HFFc6 (cell line): ENCODE measurements at regions not wholly inside any gene's neighbourhood (a gene's known extent, or its start where the extent isn't known, plus 50 kb on each side); places are given as distances from the start of the nearest gene placed in this dataset.

Experiments used
- DNase-seq: peaks from one replicate; pipeline ENCODE4 v3.0.0-alpha.2; 2018
- H3K27ac Mint-ChIP-seq: 2 replicates; pipeline ENCODE4 v1.8.0; 2020; ENCODE audit warnings: mild to moderate bottlenecking, mixed read lengths
- H3K27me3 Mint-ChIP-seq: 2 replicates; pipeline ENCODE4 v1.8.0; 2021; ENCODE audit warnings: mild to moderate bottlenecking, moderate library complexity, mixed read lengths; ENCODE audit not compliant: insufficient read depth
- H3K36me3 Mint-ChIP-seq: 2 replicates; pipeline ENCODE4 v1.8.0; 2021; ENCODE audit warnings: low read depth, mixed read lengths
- H3K4me1 Mint-ChIP-seq: 2 replicates; pipeline ENCODE4 v1.8.0; 2020; ENCODE audit warnings: low read depth, mixed read lengths
- H3K4me3 Mint-ChIP-seq: 2 replicates; pipeline ENCODE4 v1.8.0; 2020; ENCODE audit warnings: mild to moderate bottlenecking, moderate library complexity, mixed read lengths
- H3K9me3 Mint-ChIP-seq: 2 replicates; pipeline ENCODE4 v1.8.0; 2020; ENCODE audit warnings: mild to moderate bottlenecking, mixed read lengths
- CTCF ChIP-seq: fragments of 200-600 bp; sonication (generic); IDR thresholded peaks from 2 replicates; pipeline ENCODE4 v1.5.0; 2021; ENCODE audit warnings: antibody characterized with exemption, mild to moderate bottlenecking

DNA sequence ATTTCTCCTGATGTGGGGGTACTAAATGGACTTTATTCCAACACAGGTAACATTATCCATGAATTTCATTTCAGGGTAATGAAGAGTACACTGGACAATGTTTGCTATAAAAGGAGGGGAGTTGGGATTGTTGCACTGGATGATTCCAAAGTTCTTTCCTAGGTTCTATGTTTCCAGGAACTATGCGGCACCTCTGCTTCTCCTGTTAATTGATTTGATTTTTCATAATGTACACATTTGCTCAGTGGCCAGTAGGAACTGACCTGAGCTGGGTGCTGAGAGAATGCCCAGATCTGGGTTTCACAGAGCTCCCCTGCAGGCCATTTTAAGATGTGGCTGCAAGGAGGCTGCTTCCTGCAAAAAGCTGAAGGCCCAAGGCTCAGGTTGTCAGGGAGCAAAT is 171.7 kb downstream of the KLF13 start:
- no peak overlapping the region for H3K27ac Mint-ChIP-seq
- no peaks in the 10 kb centered on the region; the same call in 1 of the 2 replicates for H3K9me3 Mint-ChIP-seq
- H3K4me3 Mint-ChIP-seq, result no peak overlapping the region
- peaks cover 16% of the 10 kb centered on the region for H3K4me1 Mint-ChIP-seq
- H3K27me3 Mint-ChIP-seq, result peaks cover 31% of the 10 kb centered on the region
- no peaks in the 10 kb centered on the region for H3K36me3 Mint-ChIP-seq
- peak; percentile 5 for DNase-seq
- TF ChIP-seq CTCF, result no peak; the same call in 1 of the 2 replicates

DNA sequence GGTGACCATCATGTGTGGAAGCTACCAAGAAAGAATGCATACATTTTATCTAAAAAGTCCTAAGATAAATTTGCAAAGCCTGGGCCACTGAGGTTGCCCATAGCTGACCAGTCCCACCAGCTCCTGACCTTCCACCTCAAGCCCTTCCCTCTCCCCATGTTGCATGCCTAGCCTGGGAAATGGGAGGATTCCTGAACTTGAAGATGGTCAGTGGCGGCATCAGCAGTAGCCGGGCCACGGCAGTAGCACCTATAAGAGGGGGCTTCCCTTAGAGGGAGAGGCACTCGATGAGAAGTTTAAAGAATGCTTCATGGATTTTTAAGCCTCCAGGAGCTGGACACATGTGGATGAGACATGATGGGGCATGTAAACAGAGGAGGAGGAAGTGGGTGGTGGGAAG is 172.1 kb downstream of the KLF13 start:
- Mint-ChIP-seq H3K4me1 (peaks cover 16% of the 10 kb centered on the region), H3K9me3 (no peaks in the 10 kb centered on the region; the same call in 1 of the 2 replicates), H3K27me3 (peaks cover 32% of the 10 kb centered on the region), H3K4me3 (no peak overlapping the region), H3K36me3 (no peaks in the 10 kb centered on the region), H3K27ac (no peak overlapping the region)
- DNase-seq, result no peak
- no peak for TF ChIP-seq CTCF

DNA sequence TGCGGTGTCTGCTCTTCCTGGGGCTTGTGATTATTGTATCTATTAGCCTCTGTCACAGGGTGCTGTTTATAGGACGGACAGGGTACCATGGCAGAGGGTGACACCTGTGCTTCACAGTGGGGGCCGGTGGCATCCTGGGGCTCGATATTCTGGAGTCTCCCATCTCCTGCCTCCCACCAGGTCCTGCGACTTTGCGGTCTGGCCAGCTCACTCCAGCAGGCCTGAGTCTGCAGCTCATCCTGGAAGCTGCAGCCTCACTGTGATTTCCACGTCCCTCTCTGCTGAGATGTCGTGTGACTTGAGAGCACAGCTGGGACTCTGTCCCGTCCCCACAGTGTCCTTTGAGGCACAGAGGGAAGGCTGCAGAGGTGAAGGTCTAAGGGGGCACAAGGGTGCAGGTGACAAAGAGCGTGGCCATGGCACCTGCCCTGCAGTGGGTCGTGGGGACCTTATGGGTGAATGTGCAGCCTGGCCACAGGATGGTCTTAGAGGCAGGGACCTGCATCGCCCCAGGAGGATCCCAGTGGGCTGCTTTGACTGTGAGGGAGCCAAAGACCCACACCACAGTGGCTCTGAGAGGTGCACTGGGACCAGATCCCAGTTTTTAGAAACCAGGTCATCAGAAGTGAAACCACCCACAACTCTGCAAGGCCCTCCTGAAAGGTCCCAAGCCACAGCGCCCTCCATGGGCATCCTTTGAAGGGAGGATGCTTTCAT is 172.8 kb downstream of the KLF13 start:
- no peaks in the 10 kb centered on the region for H3K36me3 Mint-ChIP-seq
- no peaks in the 10 kb centered on the region for H3K9me3 Mint-ChIP-seq
- no peak overlapping the region for H3K27ac Mint-ChIP-seq
- H3K4me3 Mint-ChIP-seq, result no peak overlapping the region
- TF ChIP-seq CTCF, result peak; percentile 12; the same call in 1 of the 2 replicates
- H3K27me3 Mint-ChIP-seq, result peaks cover 31% of the 10 kb centered on the region
- no peak for DNase-seq
- H3K4me1 Mint-ChIP-seq, result peaks cover 16% of the 10 kb centered on the region

DNA sequence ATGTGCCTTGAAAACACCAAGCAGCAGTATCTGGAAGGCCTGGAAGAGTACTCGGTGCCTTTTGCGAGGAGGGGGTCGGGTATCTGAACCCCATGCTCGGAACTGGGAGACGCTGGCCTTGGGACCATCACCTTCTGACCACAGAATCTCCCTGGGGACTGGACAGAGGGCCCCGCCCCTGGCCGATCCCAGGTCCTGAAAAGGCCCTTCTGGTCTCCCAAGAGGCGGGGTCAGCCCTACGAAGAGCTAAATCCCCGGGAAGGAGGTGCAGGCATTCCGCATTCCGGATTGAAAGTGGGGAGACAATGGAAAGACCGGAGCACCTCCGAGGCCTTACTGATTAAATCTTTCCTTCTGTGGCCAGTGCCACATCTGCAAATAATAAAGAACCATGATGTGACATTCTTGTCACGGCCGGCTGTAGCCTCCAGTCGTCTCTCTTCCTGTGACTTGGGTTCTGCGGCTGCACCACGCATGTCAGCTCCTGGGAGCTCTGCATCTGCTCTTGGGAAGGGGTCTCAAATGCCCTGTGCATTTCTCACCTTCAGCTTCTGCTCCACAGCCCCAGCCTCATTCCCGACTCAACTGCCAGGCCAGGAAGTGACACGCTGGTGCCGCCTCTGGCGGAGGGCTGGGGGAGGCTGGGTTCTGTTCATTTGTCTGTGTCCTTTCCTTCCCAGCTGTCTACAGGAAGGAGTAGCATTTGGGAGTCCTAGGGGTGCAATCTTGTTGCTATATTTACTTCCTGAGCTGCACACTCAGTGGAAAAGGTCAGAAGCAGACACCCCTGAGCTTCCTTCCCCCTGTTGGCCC is 173.5 kb downstream of the KLF13 start:
- no peaks in the 10 kb centered on the region for H3K36me3 Mint-ChIP-seq
- no peak for DNase-seq
- H3K4me1 Mint-ChIP-seq, result peaks cover 16% of the 10 kb centered on the region
- TF ChIP-seq CTCF, result no peak
- H3K27ac Mint-ChIP-seq, result no peak overlapping the region
- H3K9me3 Mint-ChIP-seq, result no peaks in the 10 kb centered on the region
- peaks cover 26% of the 10 kb centered on the region for H3K27me3 Mint-ChIP-seq
- H3K4me3 Mint-ChIP-seq, result no peak overlapping the region

GRCh38 chr15:31500766-31501449 is 174.3 kb downstream of the KLF13 start:
- Mint-ChIP-seq H3K27me3 (peaks cover 28% of the 10 kb centered on the region), H3K36me3 (no peaks in the 10 kb centered on the region), H3K4me3 (no peak overlapping the region), H3K4me1 (peaks cover 16% of the 10 kb centered on the region), H3K9me3 (no peaks in the 10 kb centered on the region), H3K27ac (no peak overlapping the region)
- DNase-seq, result no peak
- no peak for TF ChIP-seq CTCF
